GM18505 (cell line): ENCODE measurements at regions not wholly inside any gene's neighbourhood (a gene's known extent, or its start where the extent isn't known, plus 50 kb on each side); places are given as distances from the start of the nearest gene placed in this dataset.

Source experiments
- ATAC-seq: cut with Tn5 transposase; IDR thresholded peaks from one replicate; pipeline ENCODE4 v1.9.1; 2021; ENCODE audit not compliant: unreplicated experiment
- POLR2A ChIP-seq: IDR thresholded peaks from 4 replicates; pipeline ENCODE4 v1.6.1; 2011; ENCODE audit warnings: borderline replicate concordance; ENCODE audit not compliant: insufficient read depth, insufficient read length; ENCODE audit errors: extremely low read depth

DNA sequence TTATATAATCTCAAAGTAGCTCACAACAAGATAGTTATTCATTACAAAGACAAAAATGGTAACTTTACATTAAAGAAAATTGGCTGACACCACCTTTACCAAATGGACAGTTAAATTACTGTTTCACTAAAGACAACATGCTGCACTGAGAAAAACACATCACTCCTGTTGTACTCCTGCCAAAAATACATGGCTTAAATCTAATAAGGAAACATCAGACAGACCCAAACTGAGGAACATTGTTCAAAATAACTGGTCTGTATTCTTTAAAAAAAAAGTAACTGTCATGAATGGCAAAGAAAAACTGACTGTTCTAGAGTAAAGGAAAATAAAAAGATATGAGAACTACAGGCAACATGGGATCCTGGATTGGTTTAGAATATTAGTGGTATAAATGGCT, 151.3 kb upstream of the DCN start:
- no peak for TF ChIP-seq POLR2A

DNA sequence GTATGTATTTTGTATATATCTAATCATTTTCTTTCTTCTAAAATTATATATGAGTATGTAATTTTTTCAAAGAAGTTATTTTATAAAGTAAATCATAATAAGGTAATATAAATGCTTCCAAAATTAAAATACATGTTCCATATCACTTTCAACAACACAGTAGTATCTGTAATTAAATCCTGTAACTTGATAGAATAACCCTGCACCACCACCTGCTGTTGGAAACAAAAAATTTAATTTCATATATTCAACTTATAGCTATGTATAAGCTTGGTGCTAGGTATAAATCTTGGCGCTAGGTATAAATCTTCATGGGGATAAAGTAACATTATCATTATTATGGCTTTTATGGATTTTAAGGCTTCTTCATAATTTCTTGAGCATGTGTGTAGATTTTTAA, 149.7 kb upstream of the DCN start:
- no peak for ATAC-seq
- no peak for TF ChIP-seq POLR2A

More for the DNA sequence above, 151.3 kb upstream of the DCN start:
- ATAC-seq: no peak

DNA sequence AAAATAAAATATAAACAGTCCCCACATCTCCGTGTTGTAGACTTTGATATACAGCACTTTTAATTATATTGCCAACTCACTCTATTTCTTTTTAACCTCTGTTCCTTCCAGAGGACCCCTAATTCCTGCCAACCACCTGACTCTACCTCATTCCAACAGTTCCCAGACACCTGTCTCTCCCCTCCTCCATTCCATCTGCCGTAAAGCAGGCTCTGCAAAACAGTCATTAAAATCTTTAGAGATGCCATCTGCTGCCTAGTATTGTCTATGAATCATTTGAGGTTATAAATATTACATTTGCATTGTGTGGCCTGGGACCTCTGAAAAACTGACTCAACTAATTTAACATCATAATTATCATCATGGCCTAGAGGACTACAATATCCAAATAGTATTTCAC, 148.8 kb upstream of the DCN start:
- no peak for TF ChIP-seq POLR2A

DNA sequence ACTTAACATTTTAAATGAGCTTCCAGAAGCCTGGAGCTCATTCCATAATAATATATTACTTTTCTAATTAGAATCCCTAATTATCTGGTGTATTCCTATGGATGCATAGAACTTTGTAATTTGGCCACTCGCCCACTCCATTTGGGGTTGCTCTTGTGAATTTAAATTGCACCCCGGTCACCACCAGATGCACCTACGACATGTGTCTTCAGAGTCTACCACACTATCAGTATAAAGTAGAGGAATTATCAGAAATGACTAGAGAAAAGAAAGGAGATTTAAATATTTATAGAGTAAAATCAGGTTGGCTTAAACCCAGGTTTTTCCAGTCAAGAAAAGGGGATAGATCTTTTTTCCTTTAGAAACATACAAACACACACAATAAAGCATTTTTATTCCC, 145.8 kb upstream of the DCN start:
- no peak for TF ChIP-seq POLR2A
- no peak for ATAC-seq

More for the DNA sequence above, 148.8 kb upstream of the DCN start:
- no peak for ATAC-seq

DNA sequence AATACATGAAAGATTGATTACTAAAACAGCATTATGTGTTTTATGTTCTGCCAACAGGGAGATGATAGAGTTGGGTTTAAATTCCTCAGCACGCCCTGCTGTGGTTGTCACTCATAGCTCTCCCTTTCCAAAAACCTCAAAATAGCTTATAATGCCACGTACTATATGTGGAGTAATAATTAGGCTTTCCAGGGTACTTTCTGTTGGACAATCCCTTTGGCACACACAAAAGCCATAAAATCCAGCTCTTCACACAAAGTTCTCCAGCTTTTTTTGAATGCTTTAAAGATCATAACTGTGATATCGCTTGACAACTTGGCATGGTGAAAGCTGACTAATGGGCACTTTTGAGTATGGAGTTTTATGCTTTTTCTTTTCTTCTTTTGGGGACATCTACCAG, 145.3 kb upstream of the DCN start:
- no peak for TF ChIP-seq POLR2A
- no peak for ATAC-seq

DNA sequence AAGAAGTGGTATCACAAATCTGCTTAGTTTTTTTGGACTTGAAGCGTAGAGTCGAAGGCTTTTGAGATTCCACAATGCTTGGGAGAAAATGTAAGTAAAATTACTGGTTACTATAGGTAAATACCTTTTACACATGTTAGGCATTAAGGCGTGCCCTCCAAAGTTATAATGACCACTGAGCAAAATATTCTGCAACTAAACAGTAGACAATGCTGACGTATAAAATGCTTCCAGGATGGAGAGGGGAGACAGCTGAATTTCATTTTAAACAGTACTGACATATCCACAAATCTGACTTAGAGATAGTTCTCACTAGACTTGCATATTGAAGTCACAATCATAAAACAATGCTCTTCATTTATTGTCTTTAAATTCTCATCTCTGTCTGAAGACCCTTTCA, 144.5 kb upstream of the DCN start:
- no peak for ATAC-seq
- TF ChIP-seq POLR2A: no peak

DNA sequence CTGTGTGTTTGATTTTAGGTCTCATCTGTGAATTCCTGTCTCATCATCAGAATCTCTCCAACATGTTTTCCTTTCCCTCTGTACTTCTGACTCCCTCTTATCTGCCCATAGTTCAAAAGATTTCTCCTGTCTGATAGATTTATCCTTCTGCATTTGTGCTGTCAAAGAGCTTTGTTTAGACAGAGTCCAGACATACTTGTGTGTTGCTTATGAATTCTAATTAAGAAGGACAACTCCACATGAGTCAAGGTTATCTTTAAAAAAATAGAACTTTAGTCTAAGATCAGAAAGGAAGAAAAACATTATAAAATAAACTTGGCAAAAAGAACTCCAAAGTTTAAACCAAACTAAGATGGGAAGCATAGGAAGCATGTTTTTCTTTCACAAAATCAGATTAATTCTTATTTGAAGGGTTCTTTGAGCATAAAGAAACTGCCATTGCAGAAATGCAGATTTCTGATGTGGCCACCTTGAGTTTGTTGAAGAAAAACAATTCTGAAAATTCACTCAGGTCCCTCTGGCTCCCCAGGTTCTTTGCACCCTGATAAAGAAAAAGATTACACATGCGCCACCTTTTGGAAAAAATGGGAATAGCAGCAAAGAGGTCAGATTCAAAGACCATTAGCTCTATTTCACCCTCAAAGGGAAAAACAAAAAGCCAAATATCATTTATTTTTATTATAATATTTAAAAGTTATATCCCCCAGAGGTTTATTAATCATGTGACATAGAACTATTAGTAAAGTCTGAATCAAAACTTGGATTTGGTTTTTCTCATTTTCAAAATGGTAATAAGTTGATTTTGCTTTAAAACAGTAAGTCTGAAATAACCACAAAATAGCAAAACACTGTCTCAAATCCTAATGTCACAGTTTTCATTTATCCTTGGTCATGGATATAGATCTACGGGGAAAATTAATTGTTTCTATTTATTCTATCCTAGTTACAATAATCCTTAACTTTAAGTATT, 143.7 kb upstream of the DCN start:
- no peak for TF ChIP-seq POLR2A
- ATAC-seq: no peak

DNA sequence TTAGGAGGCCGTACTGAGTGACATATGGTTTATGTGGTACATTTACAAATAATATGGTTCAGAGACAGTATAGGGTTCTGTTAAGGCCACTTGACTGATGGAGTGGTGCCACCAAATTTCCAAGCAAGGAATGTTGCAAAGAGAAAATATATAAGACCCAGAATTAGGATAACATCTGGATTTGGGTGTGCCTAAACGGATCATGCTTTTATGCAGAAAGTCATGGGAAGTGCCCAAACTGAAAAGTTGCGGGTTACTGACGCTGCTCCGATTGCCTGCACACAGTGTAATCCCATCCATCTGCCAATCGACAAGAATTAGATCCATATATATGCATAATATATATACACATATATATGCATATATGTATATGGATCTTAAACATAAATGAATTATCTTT, 138.4 kb upstream of the DCN start:
- ATAC-seq: no peak
- TF ChIP-seq POLR2A: no peak

DNA sequence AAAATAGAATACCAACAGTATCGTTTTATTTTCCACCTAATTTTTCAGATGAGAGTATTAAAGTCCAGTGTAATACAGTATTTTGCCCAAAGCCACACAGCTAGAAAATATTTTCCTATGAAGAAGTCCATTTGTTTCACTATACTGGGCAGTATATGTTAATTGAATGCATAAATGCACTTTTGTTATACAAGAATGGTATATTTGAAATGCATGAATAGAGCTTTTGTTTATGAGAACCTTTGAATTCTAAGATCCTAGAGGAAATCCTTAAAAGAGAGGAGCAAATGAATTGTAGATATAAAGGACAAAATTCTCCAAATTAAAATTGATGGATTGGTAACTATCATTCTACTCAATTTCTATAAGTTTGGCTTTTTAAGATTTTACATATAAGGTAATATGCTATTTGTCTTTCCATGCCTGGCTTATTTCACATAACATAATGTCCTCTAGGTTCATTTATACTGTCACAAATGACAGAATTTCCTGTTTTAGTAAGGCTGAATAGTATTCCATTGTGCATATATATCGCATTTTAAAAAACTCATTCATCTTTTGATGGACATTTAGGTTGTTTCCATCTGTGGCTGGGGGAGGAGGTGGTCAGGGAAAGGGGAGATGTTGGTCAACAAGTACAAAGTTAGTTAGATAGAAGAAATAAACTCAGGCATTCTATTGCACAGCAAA, 136.6 kb upstream of the DCN start:
- no peak for TF ChIP-seq POLR2A
- ATAC-seq: no peak

DNA sequence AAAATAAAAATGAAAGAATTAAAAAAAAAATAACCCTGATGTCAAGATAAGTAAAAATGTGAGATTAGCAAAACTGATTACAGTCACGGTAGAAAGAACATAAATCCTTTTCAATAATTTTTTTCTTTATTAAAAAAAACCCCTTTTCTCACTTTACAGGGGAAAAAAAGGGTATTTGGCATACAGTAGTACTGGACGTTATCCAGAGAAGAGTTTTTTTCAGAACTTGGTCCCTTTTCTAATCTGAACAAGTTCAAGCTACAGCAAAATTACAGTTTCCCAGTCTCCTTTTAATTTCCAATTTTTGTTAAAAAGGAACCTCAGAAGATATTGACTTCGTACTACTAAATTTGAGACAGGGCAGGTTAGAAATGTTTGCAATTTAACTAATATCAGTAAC, 134.7 kb upstream of the DCN start:
- no peak for ATAC-seq
- TF ChIP-seq POLR2A: no peak

DNA sequence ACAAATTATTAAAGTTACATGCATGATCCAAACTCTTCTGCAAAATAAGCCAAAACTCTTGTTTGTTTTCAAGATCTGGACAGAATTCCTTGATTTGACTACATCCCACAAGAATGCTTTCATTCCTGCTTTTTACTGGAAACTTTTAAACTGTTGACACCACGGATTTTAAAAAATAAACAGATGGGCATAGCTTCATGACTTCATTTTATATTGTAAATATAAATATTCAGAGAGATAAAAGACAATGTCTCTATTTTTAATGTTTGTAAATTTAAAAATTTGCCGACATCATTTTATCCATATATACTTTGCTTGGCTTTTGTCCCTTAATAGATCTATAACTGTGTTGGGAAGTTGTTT, 134.3 kb upstream of the DCN start:
- TF ChIP-seq POLR2A: no peak
- ATAC-seq: no peak

DNA sequence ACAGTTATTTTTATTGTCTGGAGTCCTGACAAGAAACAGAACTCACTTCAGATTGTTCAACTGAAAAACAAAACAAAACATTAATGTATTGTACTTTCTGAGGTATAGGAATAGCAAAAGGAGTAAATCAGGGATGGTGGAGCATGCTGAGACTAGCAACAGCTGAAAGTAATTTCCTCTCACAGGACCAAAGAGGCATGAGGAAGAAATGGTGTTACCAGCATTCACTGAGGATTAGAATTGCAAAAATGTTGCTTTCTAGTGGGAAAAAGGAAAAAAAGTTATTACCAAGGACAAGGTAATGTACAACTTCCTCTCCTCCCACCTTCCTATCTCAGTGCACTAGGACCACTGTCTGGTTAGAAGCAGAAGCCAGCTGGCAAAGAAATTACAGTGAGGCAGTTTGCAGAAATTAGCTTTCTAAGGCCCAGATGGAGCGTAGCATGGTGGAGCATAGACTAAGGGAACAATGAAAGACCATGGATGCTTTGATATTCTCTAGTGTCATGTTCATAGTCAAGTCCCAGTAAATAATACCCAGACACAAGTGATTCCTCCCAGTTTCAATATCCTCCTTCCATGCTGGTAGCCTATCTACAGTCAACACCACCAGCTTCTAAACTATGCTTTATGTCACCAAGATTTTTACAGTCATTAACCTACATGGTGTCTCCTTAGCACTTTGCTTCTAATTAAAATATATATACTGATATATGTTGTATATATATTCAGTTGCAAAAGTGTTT, 133.7 kb upstream of the DCN start:
- TF ChIP-seq POLR2A: no peak
- ATAC-seq: no peak

DNA sequence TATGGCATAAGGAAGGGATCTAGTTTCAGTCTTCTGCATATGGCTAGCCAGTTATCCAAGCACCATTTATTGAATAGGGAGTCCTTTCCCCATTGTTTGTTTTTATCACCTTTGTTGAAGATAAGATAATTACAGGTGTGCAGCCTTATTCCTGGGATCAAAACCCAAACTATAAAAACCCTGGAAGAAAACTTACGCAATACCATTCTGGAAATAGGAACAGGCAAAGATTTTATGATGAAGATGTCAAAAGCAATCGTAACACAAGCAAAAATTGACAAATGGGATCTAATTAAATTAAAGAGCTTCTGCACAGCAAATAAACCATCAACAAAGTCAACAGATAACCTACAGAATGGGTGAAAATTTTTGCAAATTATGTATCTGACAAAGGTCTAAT, 128.5 kb upstream of the DCN start:
- ATAC-seq: no peak
- no peak for TF ChIP-seq POLR2A
